ENCODE measurements at regions not wholly inside any gene's neighbourhood (a gene's known extent, or its start where the extent isn't known, plus 50 kb on each side); places are given as distances from the start of the nearest gene placed in this dataset.

DNA sequence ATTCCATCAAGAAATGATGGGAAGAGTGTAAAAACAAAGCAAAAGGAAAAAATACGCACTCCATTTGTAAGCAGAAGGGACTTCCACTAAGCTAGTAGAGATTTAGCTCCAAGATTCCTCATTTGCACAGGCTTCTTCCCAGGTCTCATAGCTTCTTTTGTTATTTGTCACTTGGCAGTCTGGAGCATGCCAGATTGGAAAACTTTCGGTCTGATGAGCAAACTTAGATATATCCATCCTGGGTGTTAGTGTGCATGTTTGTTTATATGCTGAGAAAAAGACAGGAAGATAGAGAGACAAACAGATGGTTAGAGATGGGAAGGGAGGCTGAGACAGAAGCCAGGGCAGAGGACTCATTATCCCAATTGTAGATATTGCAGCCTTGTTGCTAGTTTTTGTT, 1644.5 kb upstream of the NUDT12 start:
- TF ChIP-seq RXRA (IDR thresholded peaks at IDR 0.05) (no peak), REST (IDR thresholded peaks at IDR 0.05) (no peak), FOXA2 (IDR thresholded peaks at IDR 0.05) (no peak), NR2F2 (IDR thresholded peaks at IDR 0.05) (no peak), GABPA (IDR thresholded peaks at IDR 0.05 in 1 of 2, conservative IDR thresholded peaks at IDR 0.05 in 1 of 2) (no peak), EGR1 (IDR thresholded peaks at IDR 0.05; ENCODE audit: low read depth in 2 of 2) (no peak), RAD21 (IDR thresholded peaks at IDR 0.05) (no peak), HNF4G (IDR thresholded peaks at IDR 0.05) (no peak), TAF1 (conservative IDR thresholded peaks at IDR 0.05) (no peak), FOXA1 (IDR thresholded peaks at IDR 0.05) (no peak), SP1 (IDR thresholded peaks at IDR 0.05) (no peak), MAX (IDR thresholded peaks at IDR 0.05) (no peak), ZBTB33 (IDR thresholded peaks at IDR 0.05) (no peak), JUND (IDR thresholded peaks at IDR 0.05) (no peak), HNF4A (conservative IDR thresholded peaks at IDR 0.05) (no peak)
- TF ChIP-seq, protein P1, sequence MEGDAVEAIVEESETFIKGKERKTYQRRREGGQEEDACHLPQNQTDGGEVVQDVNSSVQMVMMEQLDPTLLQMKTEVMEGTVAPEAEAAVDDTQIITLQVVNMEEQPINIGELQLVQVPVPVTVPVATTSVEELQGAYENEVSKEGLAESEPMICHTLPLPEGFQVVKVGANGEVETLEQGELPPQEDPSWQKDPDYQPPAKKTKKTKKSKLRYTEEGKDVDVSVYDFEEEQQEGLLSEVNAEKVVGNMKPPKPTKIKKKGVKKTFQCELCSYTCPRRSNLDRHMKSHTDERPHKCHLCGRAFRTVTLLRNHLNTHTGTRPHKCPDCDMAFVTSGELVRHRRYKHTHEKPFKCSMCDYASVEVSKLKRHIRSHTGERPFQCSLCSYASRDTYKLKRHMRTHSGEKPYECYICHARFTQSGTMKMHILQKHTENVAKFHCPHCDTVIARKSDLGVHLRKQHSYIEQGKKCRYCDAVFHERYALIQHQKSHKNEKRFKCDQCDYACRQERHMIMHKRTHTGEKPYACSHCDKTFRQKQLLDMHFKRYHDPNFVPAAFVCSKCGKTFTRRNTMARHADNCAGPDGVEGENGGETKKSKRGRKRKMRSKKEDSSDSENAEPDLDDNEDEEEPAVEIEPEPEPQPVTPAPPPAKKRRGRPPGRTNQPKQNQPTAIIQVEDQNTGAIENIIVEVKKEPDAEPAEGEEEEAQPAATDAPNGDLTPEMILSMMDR (IDR thresholded peaks at IDR 0.05; ENCODE audit: low read depth, low read length, missing input control) = no peak
- TF ChIP-seq, protein P2, sequence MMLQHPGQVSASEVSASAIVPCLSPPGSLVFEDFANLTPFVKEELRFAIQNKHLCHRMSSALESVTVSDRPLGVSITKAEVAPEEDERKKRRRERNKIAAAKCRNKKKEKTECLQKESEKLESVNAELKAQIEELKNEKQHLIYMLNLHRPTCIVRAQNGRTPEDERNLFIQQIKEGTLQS (IDR thresholded peaks at IDR 0.05) = no peak
- Histone ChIP-seq H3K9me3 (ENCODE audit: control insufficient read depth in 4 of 4, low read length in 3 of 4) (no peaks in the 10 kb centered on the region), H3K4me3 (ENCODE audit: low read depth in 1 of 3, low read length in 3 of 3) (no peak overlapping the region), H3K9ac (ENCODE audit: low read depth in 1 of 2, low read length in 2 of 2) (no peak overlapping the region), H3K36me3 (ENCODE audit: control insufficient read depth in 4 of 4, insufficient read depth in 3 of 4, low read depth in 1 of 4, low read length in 3 of 4) (no peaks in the 10 kb centered on the region), H3K27me3 (ENCODE audit: control insufficient read depth in 4 of 4, insufficient read depth in 4 of 4, low read length in 3 of 4) (no peaks in the 10 kb centered on the region), H3K4me1 (ENCODE audit: control insufficient read depth in 4 of 4, insufficient read depth in 4 of 4, low read length in 3 of 4) (no peaks in the 10 kb centered on the region), H3K27ac (ENCODE audit: low read depth in 1 of 2, low read length in 2 of 2) (no peak overlapping the region)
- DNase-seq (ENCODE audit: low spot score) = no peak
- WGBS = 58% methylated on average over 2 of the region's 2 CpGs

DNA sequence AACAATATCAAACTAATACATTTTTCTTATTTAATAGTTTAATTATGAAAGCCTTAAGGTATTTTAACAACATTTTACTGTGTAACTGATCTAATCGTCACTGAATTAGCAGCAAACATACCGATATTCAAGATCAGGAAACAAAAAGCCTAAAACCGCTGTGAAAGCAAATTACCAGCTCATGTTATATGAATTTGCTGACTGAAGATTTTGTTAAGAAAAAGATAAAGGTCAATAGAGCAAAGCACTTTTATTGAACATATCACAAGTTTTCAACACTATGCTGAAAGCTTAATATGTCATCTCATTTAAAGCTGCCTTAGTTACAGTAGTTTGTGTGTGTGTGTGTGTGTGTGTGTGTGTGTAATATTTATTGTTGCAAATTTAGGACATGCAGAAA, 1634.9 kb upstream of the NUDT12 start:
- no peak for DNase-seq (ENCODE audit: low spot score)
- no peaks in the 10 kb centered on the region for H3K4me1 ChIP-seq (ENCODE audit: control insufficient read depth in 4 of 4, insufficient read depth in 4 of 4, low read length in 3 of 4)
- H3K36me3 ChIP-seq (ENCODE audit: control insufficient read depth in 4 of 4, insufficient read depth in 3 of 4, low read depth in 1 of 4, low read length in 3 of 4) = no peaks in the 10 kb centered on the region
- 81% methylated on average over 3 of the region's 3 CpGs for WGBS
- no peak overlapping the region for H3K4me3 ChIP-seq (ENCODE audit: low read depth in 1 of 3, low read length in 3 of 3)
- H3K27ac ChIP-seq (ENCODE audit: low read depth in 1 of 2, low read length in 2 of 2) = no peak overlapping the region
- no peak overlapping the region for H3K9ac ChIP-seq (ENCODE audit: low read depth in 1 of 2, low read length in 2 of 2)
- H3K9me3 ChIP-seq (ENCODE audit: control insufficient read depth in 4 of 4, low read length in 3 of 4) = no peaks in the 10 kb centered on the region
- H3K27me3 ChIP-seq (ENCODE audit: control insufficient read depth in 4 of 4, insufficient read depth in 4 of 4, low read length in 3 of 4) = no peaks in the 10 kb centered on the region
- TF ChIP-seq RXRA (IDR thresholded peaks at IDR 0.05) (no peak), HNF4A (conservative IDR thresholded peaks at IDR 0.05) (no peak), FOXA1 (IDR thresholded peaks at IDR 0.05) (no peak)

All from liver (tissue), 8 donors.